NCI-H2107 treated with DMSO at 0.1 percent for 48 hours (cell line): ENCODE measurements at regions not wholly inside any gene's neighbourhood (a gene's known extent, or its start where the extent isn't known, plus 50 kb on each side); places are given as distances from the start of the nearest gene placed in this dataset.

ENCODE experiments used
- DNase-seq: peaks from one replicate; lab custom pipeline; 2025; ENCODE audit not compliant: unreplicated experiment; lab: John Stamatoyannopoulos, UW

DNA sequence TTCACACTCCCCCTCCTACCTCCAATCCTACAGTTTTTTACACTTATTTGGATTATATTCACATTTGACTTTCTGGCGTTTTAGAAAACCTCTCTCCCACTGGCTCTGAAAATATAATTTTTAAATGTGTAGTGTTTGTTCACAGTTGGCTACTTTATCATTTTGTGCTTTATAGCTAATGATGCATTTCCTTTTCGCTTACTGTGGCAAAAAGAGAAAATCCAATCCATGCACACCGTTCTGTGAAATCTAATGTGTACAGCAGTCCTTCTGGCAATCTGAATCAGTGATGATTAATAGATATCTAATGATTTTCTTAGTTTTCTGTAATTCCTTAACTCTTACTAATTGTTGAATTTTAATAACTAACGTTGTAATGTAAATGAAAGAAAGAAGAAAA is 271.5 kb downstream of the ARAP2 start:
- DNase-seq: no peak

DNA sequence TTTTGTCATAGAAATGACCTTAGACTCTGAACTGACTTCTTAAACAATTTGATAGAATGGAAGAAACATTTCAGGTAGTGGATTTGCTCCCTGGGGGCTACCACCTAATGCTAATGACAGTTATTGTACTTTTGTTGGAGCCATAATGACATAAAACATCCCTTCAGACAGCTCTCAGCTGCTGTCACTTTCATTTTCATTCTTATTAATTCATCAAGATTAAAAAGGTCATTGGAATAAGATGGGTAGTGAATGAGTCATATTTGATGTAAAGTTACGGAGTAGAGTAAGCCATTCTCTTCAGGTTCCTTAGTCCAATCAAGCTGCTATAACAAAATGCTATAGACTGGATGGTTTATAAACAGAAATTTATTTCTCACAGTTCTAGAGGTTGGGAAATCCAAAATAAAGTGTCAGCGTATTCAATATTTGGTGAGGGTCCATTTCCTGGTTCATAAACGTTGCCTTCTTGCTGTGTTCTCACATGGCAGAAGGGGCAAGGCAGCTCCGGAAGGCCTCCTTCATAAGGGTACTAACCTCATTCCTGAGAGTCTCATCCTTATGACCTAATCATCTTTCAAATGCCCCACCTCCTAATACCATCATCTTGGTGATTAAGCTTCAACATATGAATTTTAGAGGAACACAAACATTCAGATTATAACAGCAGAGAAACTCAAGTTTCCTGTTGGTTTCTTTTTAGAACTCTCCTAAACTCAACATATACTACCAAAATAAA is 268.5 kb downstream of the ARAP2 start:
- no peak for DNase-seq

DNA sequence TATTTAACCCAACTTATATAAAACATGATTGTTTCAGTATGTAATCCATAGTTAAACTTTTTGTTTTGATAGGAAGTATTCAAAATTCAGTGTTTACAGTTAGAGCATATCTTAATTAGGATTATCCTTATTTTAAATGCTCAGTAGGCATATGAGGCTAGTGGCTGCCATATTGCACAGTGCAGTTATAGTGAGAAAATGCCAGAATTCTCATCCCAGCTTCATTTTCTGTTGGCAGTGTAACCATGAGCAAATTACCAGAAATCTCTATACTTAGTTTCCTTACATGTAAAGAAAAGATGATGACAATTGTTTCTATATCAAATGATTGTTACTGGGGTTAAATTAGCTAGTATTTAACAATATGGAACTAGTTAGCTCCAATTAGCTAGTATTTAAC is 265.8 kb downstream of the ARAP2 start:
- DNase-seq: no peak

DNA sequence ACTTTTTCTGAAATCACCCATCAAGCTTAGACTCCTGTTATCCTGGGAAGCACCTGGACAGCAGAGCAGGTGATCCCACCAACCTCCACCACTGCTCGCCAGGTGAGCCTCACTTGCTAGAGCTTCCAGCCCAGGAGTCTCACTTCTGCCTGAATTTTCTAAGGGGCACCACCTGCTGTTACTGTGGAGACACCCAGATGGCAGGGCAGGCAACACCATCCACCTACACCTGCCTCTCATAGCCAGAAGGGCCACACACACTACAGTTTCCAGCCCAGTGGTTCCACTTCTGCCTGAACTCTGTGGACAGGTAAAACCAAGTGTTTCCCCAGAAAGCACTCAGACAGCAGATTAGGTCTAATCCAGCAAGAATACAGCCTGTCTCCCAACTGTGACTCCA is 262.0 kb downstream of the ARAP2 start:
- no peak for DNase-seq

DNA sequence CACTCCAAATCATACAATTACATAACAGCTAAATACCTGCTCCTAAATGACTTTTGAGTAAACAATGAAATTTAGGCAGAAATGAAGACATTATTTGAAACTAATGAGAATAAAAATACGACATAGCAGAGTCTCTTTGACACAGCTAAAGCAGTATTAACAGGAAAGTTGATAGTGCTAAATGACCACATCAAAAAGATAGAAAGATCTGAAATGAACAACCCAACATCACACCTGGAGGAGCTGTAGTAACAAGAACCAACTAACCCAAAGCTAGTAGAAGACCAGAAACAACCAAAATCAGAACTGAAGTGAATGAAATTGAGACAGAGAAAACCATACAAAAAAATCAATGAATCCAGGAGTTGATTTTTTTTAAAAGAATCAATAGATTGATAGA is 257.8 kb downstream of the ARAP2 start:
- DNase-seq: no peak

DNA sequence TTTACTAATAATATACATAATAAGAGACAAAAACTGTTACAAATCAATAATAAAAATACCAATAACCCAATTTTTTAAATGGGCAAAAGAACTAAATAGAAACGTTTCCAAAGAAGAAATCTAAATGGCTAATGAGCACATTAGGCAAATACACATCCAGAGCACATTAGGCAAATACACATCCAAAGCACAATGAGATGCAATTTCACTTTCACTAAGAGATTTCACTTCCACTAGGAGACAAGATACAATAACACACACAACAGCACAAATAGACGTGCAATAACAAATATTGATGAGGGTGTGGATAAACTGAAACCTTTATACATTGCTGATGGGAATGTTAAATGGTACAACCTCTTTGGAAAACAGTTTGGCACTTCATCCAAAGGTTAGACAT is 250.7 kb downstream of the ARAP2 start:
- DNase-seq: no peak

DNA sequence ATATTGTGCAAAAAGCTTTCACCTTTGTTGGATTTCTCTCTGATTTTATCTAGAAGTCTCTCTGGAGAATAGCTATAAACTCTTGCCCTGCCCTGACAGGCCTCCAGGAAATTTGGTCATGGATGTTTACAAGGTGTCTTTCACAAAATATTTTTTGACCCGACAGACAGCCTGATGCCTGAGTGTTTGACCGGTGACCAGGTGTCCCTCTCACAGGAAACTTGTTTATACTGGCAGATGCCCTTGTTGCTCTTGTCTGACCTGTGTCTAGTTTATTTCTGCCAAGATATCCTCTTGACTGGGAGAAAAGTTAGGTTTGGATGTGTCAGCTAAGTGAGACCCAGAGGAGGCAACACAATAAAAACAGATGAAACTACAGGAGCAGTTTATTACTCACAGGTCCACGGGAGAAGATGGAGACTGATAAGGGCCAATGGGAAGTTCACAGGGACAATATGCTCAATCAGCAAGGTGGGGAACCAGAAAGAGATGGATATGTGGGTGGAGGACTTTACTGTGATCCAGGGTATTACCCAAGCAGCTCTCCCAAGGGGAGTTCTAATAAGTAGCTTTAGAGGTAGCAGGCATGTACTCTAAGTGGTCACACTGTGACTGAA is 243.3 kb downstream of the ARAP2 start:
- no peak for DNase-seq

DNA sequence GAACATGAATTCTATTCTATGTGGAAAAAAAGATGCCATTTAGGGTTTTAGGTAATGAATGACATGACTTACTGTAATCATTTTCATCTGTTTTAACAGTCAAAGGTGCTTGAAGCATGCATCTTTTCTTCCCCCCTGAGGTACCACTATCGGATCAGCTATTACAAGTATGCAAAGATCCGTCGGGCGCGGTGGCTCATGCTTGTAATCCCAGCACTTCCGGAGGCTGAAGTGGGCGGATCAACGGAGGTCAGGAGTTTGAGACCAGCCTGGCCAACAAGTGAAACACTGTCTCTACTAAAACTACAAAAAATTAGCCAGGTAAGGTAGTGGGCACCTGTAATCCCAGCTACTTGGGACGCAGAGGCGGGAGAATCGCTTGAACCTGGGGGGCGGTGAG is 241.3 kb downstream of the ARAP2 start:
- no peak for DNase-seq

DNA sequence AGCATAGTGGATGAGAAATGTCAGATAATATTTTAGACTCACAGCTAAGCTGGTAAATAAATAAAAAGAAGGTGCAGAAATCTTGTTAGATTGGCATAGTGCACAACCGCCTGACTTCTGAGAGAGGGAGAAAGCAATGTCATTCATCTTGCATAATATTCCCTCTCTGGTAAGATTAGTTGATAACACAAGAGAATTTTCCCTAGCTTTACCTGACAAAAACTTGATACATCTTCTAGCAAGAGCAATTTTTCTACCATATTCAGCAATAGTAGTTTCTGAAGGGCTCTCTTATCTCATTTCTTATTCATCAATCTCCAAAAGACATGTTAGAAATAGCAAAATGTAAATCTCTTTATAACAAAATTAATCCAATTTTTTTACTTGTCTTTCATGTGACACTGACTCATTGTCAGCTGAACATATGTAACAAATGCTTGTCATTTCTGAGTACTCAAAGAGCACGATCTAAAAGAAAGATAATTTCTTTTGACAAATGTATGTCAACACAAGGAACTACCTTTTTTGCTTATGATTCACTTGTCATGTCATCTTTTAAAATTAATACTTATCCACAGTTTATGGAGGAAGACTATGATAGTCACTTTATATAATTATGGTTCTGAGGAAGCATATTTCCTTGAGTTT is 240.0 kb downstream of the ARAP2 start:
- no peak for DNase-seq

DNA sequence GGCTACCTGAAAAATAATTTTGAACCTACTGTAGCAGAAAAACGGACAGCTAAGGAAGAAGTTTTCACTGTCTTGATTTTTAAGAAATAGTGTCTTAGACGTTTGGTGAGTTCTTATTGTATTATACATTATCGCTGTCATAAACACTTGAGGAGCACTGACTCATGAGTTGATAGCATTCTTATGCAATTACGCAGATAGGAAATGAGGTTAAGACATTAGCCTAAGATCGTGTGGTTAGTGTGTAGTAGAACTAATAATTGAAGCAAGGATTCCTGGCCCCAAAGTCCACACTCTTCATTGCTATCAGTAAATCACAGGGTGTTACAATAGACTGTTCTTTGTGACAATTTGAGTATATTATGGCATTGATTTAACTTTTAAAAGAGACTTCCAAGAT is 238.1 kb downstream of the ARAP2 start:
- no peak for DNase-seq

DNA sequence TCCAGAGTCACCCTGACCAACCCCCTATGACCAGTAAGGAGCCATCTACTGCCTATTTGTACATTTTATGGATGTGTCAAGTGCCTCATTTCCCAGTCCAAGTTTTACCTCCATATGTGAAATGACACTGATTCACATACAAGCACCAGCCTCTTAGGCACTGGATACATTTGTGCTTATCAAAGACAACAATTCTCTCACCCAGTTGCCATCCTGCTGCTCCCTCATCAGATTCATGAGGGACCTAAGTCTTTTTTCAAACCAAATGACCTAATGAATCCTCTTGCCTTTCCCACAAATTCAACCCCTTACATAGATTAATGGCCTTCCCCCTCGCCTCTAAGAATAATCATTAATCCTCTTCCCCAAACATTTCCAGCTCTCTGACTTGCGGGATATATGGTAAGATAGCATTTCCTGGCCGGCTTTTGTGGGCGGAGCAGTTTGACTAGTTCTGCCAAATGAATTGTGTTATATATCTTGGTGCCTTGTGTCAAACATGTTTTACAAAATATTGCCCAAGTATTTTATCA is 233.9 kb downstream of the ARAP2 start:
- DNase-seq: no peak

DNA sequence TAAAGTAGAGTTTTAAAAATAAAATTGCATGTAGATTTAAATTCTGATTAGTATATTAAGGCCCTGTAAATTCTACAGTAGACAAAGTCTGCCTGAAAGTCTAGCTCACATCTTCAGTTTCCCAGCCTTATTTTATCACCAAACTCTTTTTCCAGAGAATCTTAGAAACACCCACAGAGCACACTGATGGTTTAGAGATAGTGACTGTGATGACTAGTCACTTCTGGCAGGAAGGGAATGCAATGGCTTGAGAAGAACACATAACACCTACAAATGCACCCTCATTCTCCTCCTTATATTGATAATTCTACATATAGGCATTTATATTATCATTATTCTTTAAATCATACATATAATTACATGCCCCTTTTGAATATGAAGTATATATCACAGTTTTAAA is 232.9 kb downstream of the ARAP2 start:
- DNase-seq: no peak

DNA sequence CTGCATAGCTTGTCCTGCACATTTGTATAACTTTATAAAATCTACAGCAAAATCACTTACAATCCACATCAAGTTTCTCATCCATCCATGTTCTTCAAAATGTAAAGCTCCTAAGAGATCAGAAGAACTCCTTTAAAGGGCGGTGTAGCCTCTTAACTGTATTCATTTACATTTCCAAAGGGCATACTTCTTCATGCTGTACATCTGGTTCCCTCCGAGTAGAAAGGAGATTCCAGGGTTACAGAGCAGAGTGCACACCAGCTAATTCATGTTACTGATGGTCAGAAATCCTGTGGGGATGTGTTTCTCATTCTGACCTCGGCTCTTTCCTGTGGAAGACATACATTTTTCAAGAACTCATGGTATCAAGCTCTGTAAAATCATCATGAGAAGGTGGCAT is 231.8 kb downstream of the ARAP2 start:
- no peak for DNase-seq

DNA sequence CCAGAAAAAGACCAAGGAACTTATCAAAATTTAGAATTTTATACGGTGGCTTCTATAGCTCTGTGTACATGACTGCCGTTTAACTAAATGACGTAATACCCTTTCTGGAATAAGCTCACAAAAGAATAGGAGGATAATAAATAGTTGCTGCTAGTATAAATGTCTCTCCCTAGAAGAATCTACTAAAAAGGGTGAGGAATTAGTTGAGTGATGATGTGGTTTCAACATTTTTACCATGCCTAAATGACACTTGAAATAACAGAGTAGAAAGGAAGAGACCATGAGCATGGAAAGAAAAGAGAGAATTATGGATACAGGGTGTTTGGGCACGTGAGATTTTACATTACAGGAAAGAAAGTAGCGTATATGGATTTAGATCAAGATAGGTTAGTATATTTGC is 231.1 kb downstream of the ARAP2 start:
- no peak for DNase-seq
